Neuronal stem cell (in vitro differentiated cells): ENCODE measurements at regions not wholly inside any gene's neighbourhood (a gene's known extent, or its start where the extent isn't known, plus 50 kb on each side); places are given as distances from the start of the nearest gene placed in this dataset.

Experiments used
- DNase-seq: peaks from one replicate; pipeline ENCODE4 v3.0.0-alpha.2; 2013; ENCODE audit warnings: low spot score
- H2AFZ ChIP-seq: one replicate; pipeline ENCODE4 v1.6.1; 2013; ENCODE audit warnings: mild to moderate bottlenecking, low read length, inconsistent platforms
- H2AK5ac ChIP-seq: 2 replicates; pipeline ENCODE4 v1.6.1; 2013; ENCODE audit warnings: low read depth, mild to moderate bottlenecking, inconsistent platforms, low read length, moderate library complexity, mixed read lengths
- H2BK120ac ChIP-seq: 2 replicates; pipeline ENCODE4 v1.6.1; 2013; ENCODE audit warnings: low read depth, mild to moderate bottlenecking, inconsistent platforms, low read length, moderate library complexity, mixed read lengths
- H2BK12ac ChIP-seq: one replicate; pipeline ENCODE4 v1.6.1; 2013; ENCODE audit warnings: low read length, inconsistent platforms
- H2BK15ac ChIP-seq: 2 replicates; pipeline ENCODE4 v1.6.1; 2013; ENCODE audit warnings: mild to moderate bottlenecking, low read length, inconsistent platforms, mixed read lengths
- H2BK5ac ChIP-seq: one replicate; pipeline ENCODE4 v1.6.1; 2013; ENCODE audit warnings: inconsistent platforms, mild to moderate bottlenecking, low read length, moderate library complexity
- H3K14ac ChIP-seq: one replicate; pipeline ENCODE4 v1.6.1; 2013; ENCODE audit warnings: low read length, inconsistent platforms
- H3K18ac ChIP-seq: 2 replicates; pipeline ENCODE4 v1.6.1; 2013; ENCODE audit warnings: low read length, inconsistent platforms
- H3K23ac ChIP-seq: 2 replicates; pipeline ENCODE4 v1.6.1; 2013; ENCODE audit warnings: low read depth, mild to moderate bottlenecking, mixed read lengths, low read length, inconsistent platforms; ENCODE audit not compliant: poor library complexity
- H3K27ac ChIP-seq: replicated peaks from 3 replicates; pipeline ENCODE4 v1.5.1; 2013; ENCODE audit warnings: low read length, inconsistent platforms
- H3K27me3 ChIP-seq, 3 experiments: 2 replicates each; pipeline ENCODE4 v1.6.1; 2013; ENCODE audit warnings: low read length in 3 of 3, mild to moderate bottlenecking in 2 of 3, inconsistent platforms in 1 of 3, low read depth in 1 of 3, mixed read lengths in 1 of 3, moderate library complexity in 1 of 3; ENCODE audit not compliant: control insufficient read depth in 3 of 3, insufficient read depth in 3 of 3
- H3K36me3 ChIP-seq, 2 donors: replicated peaks in 1 of 2; 2 replicates each; pipeline ENCODE4 v1.6.1; 2013; ENCODE audit warnings: low read length in 2 of 2; ENCODE audit not compliant: control insufficient read depth in 2 of 2, insufficient read depth in 2 of 2
- H3K4ac ChIP-seq: 2 replicates; pipeline ENCODE4 v1.6.1; 2013; ENCODE audit warnings: inconsistent platforms, mild to moderate bottlenecking, low read length, moderate library complexity
- H3K4me1 ChIP-seq, 2 donors: 1 replicate in 1 of 2; 2 replicates in 1 of 2; pipeline ENCODE4 v1.6.1; 2013; ENCODE audit warnings: low read length in 2 of 2, low read depth in 1 of 2; ENCODE audit not compliant: control insufficient read depth in 2 of 2, insufficient read depth in 1 of 2
- H3K4me2 ChIP-seq: one replicate; pipeline ENCODE4 v1.6.1; 2013; ENCODE audit warnings: mild to moderate bottlenecking, low read length, inconsistent platforms; ENCODE audit not compliant: insufficient read depth, poor library complexity, severe bottlenecking
- H3K4me3 ChIP-seq, 2 donors: 2 replicates each; pipeline ENCODE4 v1.5.1; 2013; ENCODE audit warnings: low read length in 2 of 2, mild to moderate bottlenecking in 2 of 2, inconsistent platforms in 1 of 2, moderate library complexity in 1 of 2
- H3K79me1 ChIP-seq: one replicate; pipeline ENCODE4 v1.6.1; 2013; ENCODE audit warnings: low read depth, mild to moderate bottlenecking, inconsistent platforms, low read length, moderate library complexity
- H3K9ac ChIP-seq: one replicate; pipeline ENCODE4 v1.6.1; 2013; ENCODE audit warnings: mild to moderate bottlenecking, low read depth, low read length, inconsistent platforms; ENCODE audit not compliant: poor library complexity
- H3K9me3 ChIP-seq, 2 donors: replicated peaks in 1 of 2; 2 replicates each; pipeline versions ENCODE3 to v1.6.1; 2013; ENCODE audit warnings: low read length in 2 of 2, mild to moderate bottlenecking in 2 of 2, inconsistent platforms in 1 of 2, low read depth in 1 of 2, mixed read lengths in 1 of 2, moderate library complexity in 1 of 2; ENCODE audit not compliant: control insufficient read depth in 2 of 2, insufficient read depth in 1 of 2
- H4K8ac ChIP-seq: one replicate; pipeline ENCODE4 v1.6.1; 2013; ENCODE audit warnings: low read depth, mild to moderate bottlenecking, inconsistent platforms, low read length, moderate library complexity
- H4K91ac ChIP-seq: one replicate; pipeline ENCODE4 v1.6.1; 2013; ENCODE audit warnings: low read length, low read depth, mild to moderate bottlenecking, inconsistent platforms; ENCODE audit not compliant: poor library complexity
- WGBS, 2 donors: extraction: QIAGEN DNeasy Blood & Tissue Kit; methylation state at CpG; one replicate each; pipeline ENCODE4 v1.1.7; 2013; ENCODE audit warnings: missing lambda C conversion rate in 2 of 2, mixed read lengths in 1 of 2; ENCODE audit not compliant: insufficient read length in 2 of 2, insufficient replicate concordance in 1 of 2; ENCODE audit errors: extremely low coverage in 2 of 2; 5-methylcytosine and 5-hydroxymethylcytosine counted together

DNA sequence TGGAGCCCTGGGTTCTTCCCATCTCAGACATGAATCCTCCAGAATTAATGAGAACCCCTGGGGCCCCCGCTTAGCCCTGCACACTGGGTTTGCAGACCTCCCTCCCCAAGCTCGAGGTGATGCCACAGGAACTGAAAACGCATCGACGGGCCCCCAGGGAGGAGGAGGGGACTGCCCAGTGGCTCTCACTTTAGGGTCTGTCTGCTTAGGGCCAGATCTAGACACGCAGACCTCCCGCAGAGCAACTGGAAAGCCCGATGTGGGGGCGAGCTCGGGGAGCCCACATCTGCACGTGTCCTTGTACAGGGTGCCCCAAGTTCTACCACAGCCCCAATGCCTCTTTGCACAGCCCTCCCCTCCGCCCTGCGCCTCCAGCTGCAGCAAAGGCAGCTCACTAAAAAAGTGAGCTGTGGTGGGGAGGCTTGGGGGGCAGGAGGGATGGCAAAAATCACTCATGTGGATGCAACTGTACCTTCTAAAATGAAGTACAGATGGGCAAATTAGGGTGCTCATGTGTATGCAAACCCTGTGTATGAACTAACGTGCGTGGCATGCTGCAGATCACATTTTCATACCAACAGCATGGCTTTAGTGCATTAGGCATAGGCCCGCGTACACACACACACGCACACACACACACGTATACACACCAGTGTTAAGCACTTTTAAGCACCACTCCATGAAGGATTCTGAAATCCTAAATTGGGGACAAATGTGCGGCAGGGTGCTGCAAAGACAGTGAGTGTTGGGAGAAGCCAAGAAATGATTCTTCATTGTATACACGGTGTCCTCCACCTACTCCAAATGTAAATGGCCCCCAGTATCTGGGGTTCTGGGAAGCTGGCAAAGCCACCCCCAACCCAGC lies 99.9 kb upstream of the MAP1LC3B2 start:
- Histone ChIP-seq H3K18ac (peak overlapping the region; percentile 9), H3K9me3 (no peaks in the 10 kb centered on the region), H3K4me3 (no peak overlapping the region), H2AFZ (no peak overlapping the region), H3K27me3 (peaks cover 0 to 3% (median 0%) of the 10 kb centered on the region in 3 experiments), H3K14ac (no peak overlapping the region), H2BK15ac (no peak overlapping the region), H3K36me3 (no peaks in the 10 kb centered on the region), H2AK5ac (no peak overlapping the region), H3K23ac (no peak overlapping the region), H4K91ac (no peak overlapping the region), H3K9ac (no peak overlapping the region), H3K79me1 (no peaks in the 10 kb centered on the region), H2BK120ac (no peak overlapping the region), H3K4me2 (no peak overlapping the region), H4K8ac (no peak overlapping the region), H2BK12ac (no peak overlapping the region), H3K4me1 (peaks cover 0 to 6% of the 10 kb centered on the region in 2 donors), H3K27ac (no peak overlapping the region), H3K4ac (no peak overlapping the region), H2BK5ac (no peak overlapping the region)
- DNase-seq: no peak
- WGBS, 2 donors: no CpG with 5 or more reads among the region's 21 CpGs

- H2BK5ac ChIP-seq: no peak overlapping the region
- no peaks in the 10 kb centered on the region for H3K9me3 ChIP-seq
- H3K23ac ChIP-seq: no peak overlapping the region
- H3K27ac ChIP-seq: no peak overlapping the region
- no peaks in the 10 kb centered on the region for H3K79me1 ChIP-seq
- H2AFZ ChIP-seq: no peak overlapping the region
- H3K36me3 ChIP-seq: no peaks in the 10 kb centered on the region
- H4K8ac ChIP-seq: no peak overlapping the region
- no peaks in the 10 kb centered on the region for H3K27me3 ChIP-seq
- WGBS, 2 donors: no CpG with 5 or more reads among the region's 17 CpGs
- no peak for DNase-seq
- H3K4me3 ChIP-seq: no peak overlapping the region
- no peak overlapping the region for H3K4me2 ChIP-seq
- no peak overlapping the region for H4K91ac ChIP-seq
- peak overlapping the region; percentile 3 for H2BK12ac ChIP-seq
- H2BK120ac ChIP-seq: no peak overlapping the region
- H2AK5ac ChIP-seq: no peak overlapping the region
- H3K4me1 ChIP-seq: peaks cover 0 to 6% of the 10 kb centered on the region in 2 donors
- no peak overlapping the region for H2BK15ac ChIP-seq
- no peak overlapping the region for H3K4ac ChIP-seq
- no peak overlapping the region for H3K14ac ChIP-seq
- H3K18ac ChIP-seq: no peak overlapping the region
- H3K9ac ChIP-seq: no peak overlapping the region
These were observed 99.1 kb upstream of the MAP1LC3B2 start for GRCh38 chr12:116459916-116460663.

DNA sequence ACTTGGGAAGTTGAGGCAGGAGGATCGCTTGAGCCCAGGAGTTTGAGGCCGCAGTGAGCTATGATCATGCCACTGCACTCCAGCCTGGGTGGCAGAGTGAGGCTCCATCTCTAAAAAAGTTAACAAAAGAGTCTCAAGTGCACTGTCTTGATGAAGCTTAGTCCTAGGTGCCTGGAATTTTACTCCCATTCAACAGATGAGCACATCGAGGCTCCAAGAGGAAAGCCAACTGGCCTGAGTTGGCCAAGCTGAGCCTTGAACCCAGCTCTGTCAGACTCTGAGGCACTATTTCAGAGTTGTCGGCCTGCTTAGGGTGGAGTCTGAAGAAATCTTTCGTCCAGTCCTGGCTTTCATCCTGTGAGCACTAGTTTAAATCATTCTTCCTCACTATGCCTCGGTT lies 98.1 kb upstream of the MAP1LC3B2 start:
- Histone ChIP-seq H3K4me2 (no peak overlapping the region), H3K9me3 (no peaks in the 10 kb centered on the region), H3K4me3 (no peak overlapping the region), H3K18ac (no peak overlapping the region), H3K9ac (no peak overlapping the region), H3K27me3 (no peaks in the 10 kb centered on the region), H4K91ac (no peak overlapping the region), H2AFZ (no peak overlapping the region), H2BK120ac (no peak overlapping the region), H3K4ac (no peak overlapping the region), H3K36me3 (no peaks in the 10 kb centered on the region), H2AK5ac (no peak overlapping the region), H2BK5ac (no peak overlapping the region), H4K8ac (no peak overlapping the region), H3K14ac (no peak overlapping the region), H3K23ac (no peak overlapping the region), H2BK15ac (no peak overlapping the region), H3K79me1 (no peaks in the 10 kb centered on the region), H3K27ac (no peak overlapping the region), H2BK12ac (no peak overlapping the region), H3K4me1 (peaks cover 0 to 5% of the 10 kb centered on the region in 2 donors)
- no peak for DNase-seq
- WGBS, 2 donors: no CpG with 5 or more reads among the region's 6 CpGs

GRCh38 chr12:116463366-116463765 lies 95.8 kb upstream of the MAP1LC3B2 start:
- Histone ChIP-seq H3K4me2 (no peak overlapping the region), H2BK5ac (no peak overlapping the region), H2AFZ (no peak overlapping the region), H3K36me3 (no peaks in the 10 kb centered on the region), H3K79me1 (no peaks in the 10 kb centered on the region), H2BK120ac (no peak overlapping the region), H2BK15ac (no peak overlapping the region), H3K4me1 (peaks cover 0 to 3% of the 10 kb centered on the region in 2 donors), H3K27ac (no peak overlapping the region), H3K4ac (no peak overlapping the region), H4K8ac (no peak overlapping the region), H3K9ac (no peak overlapping the region), H3K4me3 (no peak overlapping the region), H3K9me3 (no peaks in the 10 kb centered on the region), H4K91ac (no peak overlapping the region), H3K14ac (no peak overlapping the region), H3K23ac (no peak overlapping the region), H2AK5ac (no peak overlapping the region), H3K27me3 (no peaks in the 10 kb centered on the region), H2BK12ac (no peak overlapping the region), H3K18ac (no peak overlapping the region)
- no peak for DNase-seq
- no CpG with 5 or more reads among the region's 1 CpG for WGBS, 2 donors
